H4 (cell line): ENCODE measurements at regions not wholly inside any gene's neighbourhood (a gene's known extent, or its start where the extent isn't known, plus 50 kb on each side); places are given as distances from the start of the nearest gene placed in this dataset.
A peak's percentile ranks its signal among the peaks of the same experiment; 100 is the strongest.
"Not testable (repeated sequence)": the region's sequence is repeated elsewhere in the genome, so short reads cannot be mapped to it uniquely, and the experiment has no call there.

Source experiments
- DNase-seq: peaks from one replicate; pipeline ENCODE4 v3.0.0-alpha.2; 2015; ENCODE audit warnings: low spot score

GRCh38 chr2:103365071-103365470, 603.2 kb downstream of the TMEM182 start:
- no peak for DNase-seq

- no peak for DNase-seq
Measured at GRCh38 chr2:103367877-103368276, 606.0 kb downstream of the TMEM182 start.

GRCh38 chr2:103383541-103383940, 621.7 kb downstream of the TMEM182 start:
- DNase-seq = no peak

GRCh38 chr2:103386872-103387271, 625.0 kb downstream of the TMEM182 start:
- DNase-seq = no peak

- DNase-seq = no peak
Measured at GRCh38 chr2:103387888-103388287, 626.1 kb downstream of the TMEM182 start.

- DNase-seq = no peak
Measured at GRCh38 chr2:103396152-103396551, 634.3 kb downstream of the TMEM182 start.

GRCh38 chr2:103401621-103402020, 639.8 kb downstream of the TMEM182 start:
- peak; percentile 18 for DNase-seq

- DNase-seq = no peak
Measured at GRCh38 chr2:103402336-103402735, 640.5 kb downstream of the TMEM182 start.

GRCh38 chr2:103402944-103403343, 641.1 kb downstream of the TMEM182 start:
- DNase-seq = no peak

GRCh38 chr2:103403388-103403787, 641.6 kb downstream of the TMEM182 start:
- DNase-seq = not testable (repeated sequence)

GRCh38 chr2:103410221-103410620, 648.4 kb downstream of the TMEM182 start:
- DNase-seq = no peak

GRCh38 chr2:103419506-103419905, 657.7 kb downstream of the TMEM182 start:
- DNase-seq = no peak

GRCh38 chr2:103423100-103423499, 661.3 kb downstream of the TMEM182 start:
- DNase-seq = no peak

GRCh38 chr2:103427567-103427966, 665.7 kb downstream of the TMEM182 start:
- no peak for DNase-seq

GRCh38 chr2:103430191-103430590, 668.4 kb downstream of the TMEM182 start:
- no peak for DNase-seq

GRCh38 chr2:103435010-103435409, 673.2 kb downstream of the TMEM182 start:
- peak; percentile 20 for DNase-seq

- no peak for DNase-seq
Measured at GRCh38 chr2:103437161-103437560, 675.3 kb downstream of the TMEM182 start.

- DNase-seq = no peak
Measured at GRCh38 chr2:103445347-103445746, 683.5 kb downstream of the TMEM182 start.

GRCh38 chr2:103448495-103448894, 686.7 kb downstream of the TMEM182 start:
- no peak for DNase-seq

GRCh38 chr2:103451283-103451682, 689.5 kb downstream of the TMEM182 start:
- DNase-seq = no peak

GRCh38 chr2:103459283-103459682, 697.5 kb downstream of the TMEM182 start:
- DNase-seq = no peak

- no peak for DNase-seq
Measured at GRCh38 chr2:103462101-103462500, 700.3 kb downstream of the TMEM182 start.

GRCh38 chr2:103462712-103463111, 700.9 kb downstream of the TMEM182 start:
- no peak for DNase-seq

GRCh38 chr2:103464831-103465230, 703.0 kb downstream of the TMEM182 start:
- no peak for DNase-seq

GRCh38 chr2:103469800-103470199, 708.0 kb downstream of the TMEM182 start:
- DNase-seq = no peak
